ENCODE measurements at regions not wholly inside any gene's neighbourhood (a gene's known extent, or its start where the extent isn't known, plus 50 kb on each side); places are given as distances from the start of the nearest gene placed in this dataset.
"Not testable (repeated sequence)": the region's sequence is repeated elsewhere in the genome, so short reads cannot be mapped to it uniquely, and the experiment has no call there.

GRCh38 chr5:68115584-68115983 lies 100.0 kb upstream of the PIK3R1 start:
- H3K36me3 ChIP-seq, result no peaks in the 10 kb centered on the region
- no peak overlapping the region for H3K4me3 ChIP-seq
- TF ChIP-seq POLR2A (IDR thresholded peaks at IDR 0.05) (no peak), CTCF (IDR thresholded peaks at IDR 0.05) (no peak)
- no peaks in the 10 kb centered on the region for H3K27me3 ChIP-seq
- H3K9me3 ChIP-seq, result no peaks in the 10 kb centered on the region
- no peaks in the 10 kb centered on the region for H3K4me1 ChIP-seq
- H3K27ac ChIP-seq, result no peak overlapping the region
- DNase-seq, result no peak

- Histone ChIP-seq H3K27ac (no peak overlapping the region), H3K27me3 (no peaks in the 10 kb centered on the region), H3K4me3 (no peak overlapping the region), H3K9me3 (no peaks in the 10 kb centered on the region), H3K36me3 (no peaks in the 10 kb centered on the region), H3K4me1 (no peaks in the 10 kb centered on the region)
- no peak for DNase-seq
- TF ChIP-seq CTCF (IDR thresholded peaks at IDR 0.05) (no peak), POLR2A (IDR thresholded peaks at IDR 0.05) (no peak)
These were observed 101.0 kb upstream of the PIK3R1 start for GRCh38 chr5:68114378-68115040.

- H3K27ac ChIP-seq, result no peak overlapping the region
- no peak for DNase-seq
- H3K27me3 ChIP-seq, result no peaks in the 10 kb centered on the region
- H3K4me3 ChIP-seq, result no peak overlapping the region
- TF ChIP-seq POLR2A (IDR thresholded peaks at IDR 0.05), result no peak
- no peak for TF ChIP-seq CTCF (IDR thresholded peaks at IDR 0.05)
- no peaks in the 10 kb centered on the region for H3K4me1 ChIP-seq
- H3K36me3 ChIP-seq, result no peaks in the 10 kb centered on the region
- H3K9me3 ChIP-seq, result no peaks in the 10 kb centered on the region
These were observed 102.9 kb upstream of the PIK3R1 start for GRCh38 chr5:68112658-68113057.

GRCh38 chr5:68110894-68111293 lies 104.7 kb upstream of the PIK3R1 start:
- DNase-seq, result no peak
- Histone ChIP-seq H3K4me3 (no peak overlapping the region), H3K27ac (no peak overlapping the region), H3K4me1 (no peaks in the 10 kb centered on the region), H3K36me3 (no peaks in the 10 kb centered on the region), H3K9me3 (no peaks in the 10 kb centered on the region), H3K27me3 (no peaks in the 10 kb centered on the region)
- TF ChIP-seq POLR2A (IDR thresholded peaks at IDR 0.05) (no peak), CTCF (IDR thresholded peaks at IDR 0.05) (no peak)

GRCh38 chr5:68110264-68110663 lies 105.3 kb upstream of the PIK3R1 start:
- no peaks in the 10 kb centered on the region for H3K36me3 ChIP-seq
- no peak for DNase-seq
- H3K4me3 ChIP-seq, result no peak overlapping the region
- H3K4me1 ChIP-seq, result no peaks in the 10 kb centered on the region
- TF ChIP-seq CTCF (IDR thresholded peaks at IDR 0.05) (no peak), POLR2A (IDR thresholded peaks at IDR 0.05) (no peak)
- H3K9me3 ChIP-seq, result no peaks in the 10 kb centered on the region
- no peak overlapping the region for H3K27ac ChIP-seq
- H3K27me3 ChIP-seq, result no peaks in the 10 kb centered on the region

- not testable (repeated sequence) for H3K4me3 ChIP-seq, H3K36me3 ChIP-seq, H3K9me3 ChIP-seq, H3K27ac ChIP-seq, H3K4me1 ChIP-seq, H3K27me3 ChIP-seq, DNase-seq
These were observed 111.3 kb upstream of the PIK3R1 start for GRCh38 chr5:68104217-68104616.

GRCh38 chr5:68103297-68103696 lies 112.3 kb upstream of the PIK3R1 start:
- H3K27ac ChIP-seq, result not testable (repeated sequence)

More at GRCh38 chr5:68103297-68103696, 112.3 kb upstream of the PIK3R1 start:
- H3K4me1 ChIP-seq, H3K4me3 ChIP-seq, H3K27me3 ChIP-seq, H3K36me3 ChIP-seq, H3K9me3 ChIP-seq, DNase-seq: not testable (repeated sequence)

Measured in Peyer's patch (tissue), 4 donors.